C1 segment of cervical spinal cord (tissue), 14 donors: ENCODE measurements at regions not wholly inside any gene's neighbourhood (a gene's known extent, or its start where the extent isn't known, plus 50 kb on each side); places are given as distances from the start of the nearest gene placed in this dataset.
"Not testable (repeated sequence)": the region's sequence is repeated elsewhere in the genome, so short reads cannot be mapped to it uniquely, and the experiment has no call there.

ENCODE experiments used
- DNase-seq, 14 donors: peaks; one replicate each; lab custom pipeline; 2025; lab: John Stamatoyannopoulos, UW

DNA sequence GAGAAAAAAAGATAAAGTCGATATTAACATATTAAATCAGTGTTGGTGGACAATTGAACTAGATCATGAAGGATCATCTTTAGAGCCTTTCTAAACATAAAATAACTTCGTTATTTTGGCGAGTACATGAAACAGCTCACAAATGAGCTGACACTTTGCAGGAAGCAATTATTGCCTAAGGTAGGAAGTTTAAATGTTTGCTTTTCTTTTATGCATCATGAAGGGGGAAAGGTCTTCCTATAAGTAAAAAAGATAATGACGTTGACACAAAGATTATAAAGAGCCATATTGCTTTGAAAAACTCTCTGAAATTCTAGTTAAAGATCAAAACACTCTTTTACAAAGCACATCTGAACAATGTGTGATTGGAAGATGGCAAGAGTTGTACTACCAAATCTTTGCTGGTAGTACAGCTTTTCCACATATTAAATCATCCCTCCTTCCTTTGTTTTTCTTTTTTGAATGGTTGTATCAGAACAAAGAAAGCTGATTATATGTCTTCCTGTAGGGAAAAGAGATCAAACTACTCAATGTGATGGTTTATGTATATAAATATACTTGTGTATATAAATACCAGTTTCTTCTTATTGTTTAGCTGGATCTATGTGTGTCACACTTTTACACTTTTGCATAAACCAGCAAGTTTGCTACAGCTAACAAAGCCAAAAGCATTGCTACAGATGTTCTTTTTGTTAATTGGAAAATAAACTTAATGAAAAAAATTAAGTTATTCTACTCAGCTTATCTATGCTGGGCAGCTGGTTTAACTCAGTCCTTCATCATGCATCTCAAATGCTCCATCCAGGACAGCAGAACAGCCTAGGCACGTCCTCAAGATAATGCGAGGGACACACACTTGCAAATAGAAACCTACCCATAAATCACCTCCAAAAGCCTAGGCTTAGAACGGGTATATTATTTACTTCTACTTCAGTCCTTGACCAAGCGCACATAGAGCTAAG is 850.8 kb upstream of the ROBO1 start:
- no peak for DNase-seq

DNA sequence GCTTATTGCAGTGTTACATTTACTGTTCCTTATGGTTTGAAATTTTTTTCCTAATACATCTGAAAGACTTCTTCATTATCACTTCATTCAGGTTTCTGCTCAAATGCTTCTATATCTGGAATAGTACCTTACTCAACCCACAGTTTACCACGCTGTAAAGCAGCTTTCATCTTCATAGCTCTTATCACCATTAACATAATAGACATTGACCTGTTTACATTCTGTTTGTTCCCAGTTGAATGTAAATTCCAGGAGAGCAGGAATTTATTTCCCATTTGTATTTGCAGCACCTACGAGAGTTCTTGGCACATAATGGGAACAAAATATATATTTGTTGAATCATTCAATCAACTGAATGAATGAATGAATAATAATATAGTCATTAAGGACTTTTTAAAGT is 844.6 kb upstream of the ROBO1 start:
- no peak for DNase-seq

DNA sequence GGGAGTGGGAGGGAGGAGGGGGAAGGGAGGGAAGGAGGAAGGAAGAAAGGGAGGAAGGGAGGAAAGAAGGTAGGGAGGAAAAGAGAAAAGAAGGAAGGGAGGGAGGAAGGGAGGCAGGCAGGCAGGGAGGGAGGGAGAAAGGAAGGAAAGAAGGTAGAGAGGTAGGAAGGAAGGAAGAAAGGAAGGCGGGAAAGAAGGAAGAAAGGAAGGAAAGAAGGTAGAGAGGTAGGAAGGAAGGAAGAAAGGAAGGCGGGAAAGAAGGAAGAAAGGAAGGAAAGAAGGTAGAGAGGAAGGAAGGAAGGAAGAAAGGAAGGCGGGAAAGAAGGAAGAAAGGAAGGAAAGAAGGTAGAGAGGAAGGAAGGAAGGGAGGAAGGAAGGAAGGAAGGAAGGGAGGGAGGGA is 840.3 kb upstream of the ROBO1 start:
- not testable (repeated sequence) for DNase-seq

DNA sequence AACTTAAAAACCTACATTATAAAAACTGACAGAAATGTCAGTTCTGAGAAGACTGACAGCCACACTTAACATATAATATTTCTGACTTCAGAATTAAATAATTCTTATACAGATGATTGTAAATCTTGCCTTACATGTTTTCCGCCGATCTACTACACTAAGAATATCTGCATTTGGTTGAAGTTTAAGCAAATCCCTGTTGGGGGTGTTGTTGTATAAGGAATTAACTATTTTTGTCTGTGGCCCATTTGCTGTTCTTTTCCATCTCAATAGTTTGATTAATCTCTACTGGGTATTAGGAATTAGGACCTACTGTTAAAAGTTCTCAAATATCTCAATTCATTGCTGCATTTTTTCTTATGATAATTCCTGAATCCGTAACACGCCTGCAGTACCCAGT is 838.3 kb upstream of the ROBO1 start:
- DNase-seq, result no peak

DNA sequence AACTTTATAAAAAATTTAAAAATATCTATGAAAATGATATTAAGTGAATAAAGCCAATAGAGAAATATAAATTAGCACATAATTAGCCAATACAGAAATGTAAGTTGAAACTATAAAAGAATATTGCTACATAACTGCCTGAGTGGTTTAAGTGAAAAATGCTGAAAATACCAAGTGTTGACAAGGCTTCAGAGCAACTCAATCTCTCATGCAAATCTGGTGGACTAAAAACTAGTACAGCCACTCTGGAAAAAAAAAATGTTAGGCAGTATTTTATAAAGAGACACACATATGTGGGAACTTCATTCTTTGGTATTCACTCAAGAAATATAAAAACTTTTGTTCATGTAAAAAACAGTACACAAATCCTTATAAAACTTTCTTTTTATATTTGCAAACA is 833.7 kb upstream of the ROBO1 start:
- DNase-seq, result no peak

DNA sequence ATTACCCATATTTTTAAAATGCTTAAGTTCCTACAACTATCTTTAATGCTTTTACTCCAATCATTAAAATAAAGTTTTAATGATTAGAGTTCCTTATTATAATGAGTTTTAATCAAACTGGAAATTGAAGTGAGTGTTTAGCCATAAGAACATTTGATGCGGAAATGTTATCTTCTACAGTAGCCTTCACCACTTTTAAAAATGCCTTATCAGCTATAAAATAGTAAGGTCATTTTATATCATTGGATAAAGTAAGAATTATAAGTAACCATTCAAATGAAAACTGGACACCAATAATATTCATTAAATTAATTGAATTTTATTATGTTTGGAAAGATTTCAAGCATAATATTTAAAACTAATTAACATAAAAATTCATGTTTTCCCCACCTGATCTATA is 825.0 kb upstream of the ROBO1 start:
- no peak for DNase-seq

DNA sequence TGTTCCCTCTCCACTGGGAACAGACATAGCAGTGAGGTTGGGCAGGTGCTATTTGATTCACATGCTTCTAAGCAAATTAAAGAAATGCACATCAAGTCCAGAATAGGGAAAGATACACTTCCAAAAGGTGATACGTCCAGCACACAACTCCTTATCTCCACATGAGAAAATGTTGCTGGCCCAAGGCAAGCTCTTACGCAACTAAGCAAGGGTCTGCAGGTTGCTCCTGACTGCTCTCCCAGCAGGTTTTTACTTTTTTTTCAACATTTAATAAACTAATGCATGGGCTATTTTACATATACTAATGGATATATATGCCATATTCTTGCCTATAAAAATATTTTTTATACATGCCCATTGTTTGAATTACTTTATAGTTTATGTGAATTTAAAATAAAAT is 818.5 kb upstream of the ROBO1 start:
- no peak for DNase-seq

DNA sequence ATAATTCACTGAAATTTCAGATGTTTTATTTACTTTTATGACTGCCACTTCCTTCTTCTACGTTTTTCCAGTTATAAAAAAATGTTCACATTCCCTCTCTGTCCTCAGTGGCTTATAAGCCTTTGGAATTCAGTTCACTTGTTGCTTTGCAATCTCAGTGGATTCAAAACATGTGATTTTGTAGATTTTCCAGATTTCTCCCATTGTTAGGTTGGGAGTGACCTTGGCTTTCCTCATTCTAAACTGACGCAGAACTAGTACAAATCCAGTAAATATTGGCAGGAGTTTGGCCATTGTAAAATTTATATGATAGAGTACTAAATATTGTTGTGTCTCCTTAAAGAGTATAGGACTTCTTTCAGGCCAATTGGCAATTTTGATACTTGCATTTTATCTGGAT is 812.3 kb upstream of the ROBO1 start:
- no peak for DNase-seq

DNA sequence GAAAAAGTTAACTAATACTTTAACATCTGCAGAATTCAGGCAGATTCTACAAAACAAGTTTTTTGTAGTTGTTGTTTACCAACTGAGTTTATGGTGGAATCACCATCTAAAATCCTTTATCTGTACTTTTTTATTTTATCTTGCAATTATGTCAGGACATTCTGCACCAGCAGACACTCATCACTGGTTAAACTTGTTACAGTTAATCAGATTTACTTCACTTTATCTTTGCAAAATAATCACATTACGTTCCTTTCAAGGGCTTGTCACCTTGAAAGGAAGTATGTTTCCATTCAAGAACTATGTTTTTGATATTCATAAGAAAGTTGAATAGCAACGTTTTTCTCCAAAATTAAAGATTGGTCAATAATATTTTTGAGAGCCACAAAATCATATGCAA is 796.6 kb upstream of the ROBO1 start:
- no peak for DNase-seq

DNA sequence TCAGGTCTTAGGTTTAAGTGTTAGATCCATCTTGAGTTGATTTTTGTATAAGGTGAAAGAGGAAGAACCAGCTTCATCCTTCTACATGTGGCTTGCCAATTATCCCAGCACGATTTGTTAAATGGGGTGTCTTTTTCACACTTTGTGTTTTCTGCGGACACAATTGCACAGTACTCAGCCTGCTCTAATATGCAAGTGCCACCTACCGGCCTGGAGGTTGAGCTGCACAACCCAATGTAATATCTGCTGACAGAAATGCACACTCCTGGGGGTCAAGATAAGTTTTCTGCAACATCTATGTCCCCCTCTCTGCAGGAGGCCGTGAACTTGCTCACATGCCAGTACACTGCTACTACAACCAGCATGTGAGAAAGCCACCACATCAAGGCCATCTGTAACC is 791.9 kb upstream of the ROBO1 start:
- no peak for DNase-seq

DNA sequence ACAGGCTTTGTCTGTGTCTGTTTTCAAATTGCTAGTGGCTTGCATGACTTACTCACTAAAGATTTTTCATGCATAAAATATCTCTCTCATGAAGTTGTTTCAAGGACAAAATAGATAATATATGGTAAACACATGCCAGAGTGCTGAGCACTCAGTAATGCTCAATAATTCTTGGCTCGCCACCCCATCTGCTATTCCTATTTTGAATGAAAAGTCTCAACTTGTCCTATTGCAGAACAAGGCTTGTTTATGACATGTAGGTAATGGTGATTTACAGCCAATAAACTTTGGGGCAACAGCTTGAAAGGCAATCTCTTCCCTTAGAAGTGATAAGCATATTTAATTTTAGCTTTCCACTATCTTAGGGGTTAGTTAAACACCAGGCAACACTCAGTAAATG is 789.0 kb upstream of the ROBO1 start:
- DNase-seq, result no peak

DNA sequence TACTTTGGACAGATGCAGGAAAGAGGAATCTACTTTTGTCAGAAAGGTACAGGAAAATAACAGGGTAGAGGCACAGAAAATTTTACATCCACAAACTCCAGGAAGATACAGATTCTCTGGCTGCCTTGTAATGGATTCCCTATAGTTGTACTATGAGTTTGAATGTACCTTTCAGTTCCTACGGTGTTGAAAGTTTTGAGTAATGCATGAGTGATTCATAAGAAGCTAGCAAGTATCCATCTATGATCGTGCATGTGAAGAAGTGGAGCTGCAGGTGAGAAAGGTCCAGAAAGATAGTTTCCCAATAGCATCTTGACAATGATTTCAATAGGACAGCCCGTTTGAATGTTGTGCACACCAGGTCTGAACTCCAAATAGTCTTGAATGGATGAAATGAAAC is 786.5 kb upstream of the ROBO1 start:
- no peak for DNase-seq

DNA sequence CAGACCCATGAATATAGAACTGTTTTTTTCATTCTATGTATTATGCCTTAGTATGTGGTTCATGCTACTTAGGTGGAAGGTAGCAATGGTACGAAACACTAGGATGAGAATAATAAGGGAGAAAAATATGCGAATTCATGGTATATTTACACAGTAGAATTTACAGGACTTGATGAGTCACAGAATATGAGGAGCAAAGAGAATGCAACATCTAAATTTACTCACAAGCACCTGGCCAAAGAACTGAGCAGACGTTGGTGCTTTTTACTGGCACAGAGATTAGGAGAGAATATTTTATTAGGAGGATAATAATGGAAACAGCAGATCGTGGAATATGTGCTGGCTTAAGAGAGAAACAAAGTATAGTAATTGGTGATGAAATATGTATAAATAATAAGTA is 785.4 kb upstream of the ROBO1 start:
- DNase-seq, result no peak

DNA sequence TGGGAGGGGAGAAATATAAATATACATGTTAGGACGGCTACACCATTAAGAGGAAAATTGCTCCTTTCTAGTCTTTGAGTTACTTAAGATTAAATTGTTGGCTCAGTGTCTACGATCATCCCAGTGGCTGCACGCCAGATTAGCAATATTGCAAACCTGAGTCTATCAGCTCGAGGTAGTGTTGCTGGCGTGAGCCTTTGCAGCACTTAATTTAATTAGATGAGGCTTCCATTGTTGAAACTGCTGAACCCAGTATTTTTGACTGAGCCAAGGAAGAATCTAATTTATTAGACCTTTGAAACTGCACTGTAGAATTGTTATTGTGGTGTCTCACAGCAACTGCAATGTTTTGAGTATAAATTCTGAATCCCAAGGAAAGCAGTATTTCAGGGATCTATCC is 782.4 kb upstream of the ROBO1 start:
- DNase-seq, result no peak

DNA sequence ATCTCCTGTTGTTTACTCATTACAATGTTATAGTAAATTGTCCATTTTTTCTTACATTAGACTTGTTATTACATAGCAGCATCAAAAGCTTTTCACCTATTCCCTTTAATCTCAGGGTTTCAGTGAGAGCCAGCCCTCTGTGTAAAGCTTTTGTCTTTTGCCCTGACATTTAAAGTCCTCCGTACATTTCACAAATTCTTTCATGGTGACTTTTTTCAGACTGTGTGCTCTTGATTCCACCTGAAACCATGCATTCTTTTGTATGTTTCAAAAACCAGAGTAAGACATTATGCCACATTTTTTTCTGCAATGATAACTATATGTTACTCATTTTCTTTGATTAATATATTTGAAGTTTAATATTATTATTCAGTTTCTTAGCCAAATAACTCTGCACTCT is 781.4 kb upstream of the ROBO1 start:
- DNase-seq, result no peak

DNA sequence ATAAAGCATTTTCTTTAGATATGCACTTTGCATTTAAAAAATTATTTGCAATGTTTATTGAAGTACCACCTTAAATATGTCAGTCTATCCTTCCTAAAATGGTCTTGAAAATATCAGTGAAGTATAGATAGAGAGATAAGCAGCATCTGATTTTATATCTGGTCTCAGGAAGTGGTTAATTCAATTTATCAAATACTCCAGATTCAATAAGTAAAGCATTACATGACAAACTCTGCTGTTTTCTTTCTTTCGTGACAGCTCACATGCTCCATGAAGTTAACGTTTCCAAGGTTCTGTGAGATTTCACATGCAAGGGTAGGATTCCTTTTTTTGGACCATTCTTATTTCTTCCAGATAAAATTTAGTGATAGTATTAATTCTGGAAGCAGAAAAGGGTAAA is 775.4 kb upstream of the ROBO1 start:
- DNase-seq, result no peak

DNA sequence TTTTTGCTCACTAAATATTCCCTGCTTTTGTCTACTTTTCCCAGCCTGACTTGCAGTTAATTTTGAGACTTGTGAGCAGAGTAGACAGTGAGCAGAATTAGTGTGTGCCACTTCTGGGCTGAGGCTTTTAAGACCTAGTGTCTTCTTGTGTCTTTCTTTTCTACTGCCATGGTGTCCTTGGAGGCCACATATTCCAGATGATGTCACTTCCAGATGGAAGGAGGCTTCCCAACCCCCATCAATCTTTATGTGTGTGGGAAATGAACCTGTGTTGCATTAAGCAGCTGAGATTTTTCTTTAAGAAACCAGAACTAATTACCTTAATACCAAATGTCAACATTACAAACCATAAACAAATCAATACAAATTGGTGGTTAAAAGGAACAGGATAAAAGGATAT is 774.7 kb upstream of the ROBO1 start:
- DNase-seq, result no peak

DNA sequence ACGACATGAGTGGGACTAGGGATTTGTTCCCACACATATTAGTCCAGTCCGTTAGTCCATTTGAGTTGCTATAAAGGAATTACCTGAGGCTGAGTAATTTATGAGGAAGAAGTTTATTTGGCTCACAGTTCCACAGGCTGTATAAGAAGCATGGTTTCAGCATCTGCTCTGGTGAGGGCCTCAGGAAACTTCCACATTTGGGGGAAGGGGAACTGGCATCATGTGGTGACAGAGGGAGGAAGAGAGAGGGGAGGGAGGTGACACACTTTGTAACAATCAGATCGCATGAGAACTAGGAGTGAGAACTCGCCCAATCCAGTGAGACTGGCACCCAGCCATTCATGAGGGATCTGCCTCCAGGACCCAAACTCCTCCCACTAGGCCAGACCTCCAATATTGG is 769.9 kb upstream of the ROBO1 start:
- DNase-seq, result no peak

DNA sequence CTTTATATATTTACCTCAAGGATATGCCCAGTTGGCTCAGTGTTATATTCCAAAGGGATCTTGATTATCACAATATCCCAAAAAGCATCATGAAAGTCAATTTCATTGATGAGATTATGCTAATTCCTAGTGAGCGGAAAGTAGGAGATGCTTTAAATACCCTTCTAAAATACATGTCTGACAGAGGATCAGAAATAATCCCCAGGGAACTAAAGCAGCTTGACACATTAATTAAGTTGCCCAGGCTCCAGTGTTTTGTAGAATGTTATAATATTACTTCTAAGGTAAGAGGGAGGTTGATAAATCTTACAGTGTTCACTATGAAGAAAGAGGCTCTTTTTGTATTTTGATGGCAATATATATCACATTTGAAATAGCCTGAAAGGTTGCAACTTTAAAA is 767.5 kb upstream of the ROBO1 start:
- no peak for DNase-seq

DNA sequence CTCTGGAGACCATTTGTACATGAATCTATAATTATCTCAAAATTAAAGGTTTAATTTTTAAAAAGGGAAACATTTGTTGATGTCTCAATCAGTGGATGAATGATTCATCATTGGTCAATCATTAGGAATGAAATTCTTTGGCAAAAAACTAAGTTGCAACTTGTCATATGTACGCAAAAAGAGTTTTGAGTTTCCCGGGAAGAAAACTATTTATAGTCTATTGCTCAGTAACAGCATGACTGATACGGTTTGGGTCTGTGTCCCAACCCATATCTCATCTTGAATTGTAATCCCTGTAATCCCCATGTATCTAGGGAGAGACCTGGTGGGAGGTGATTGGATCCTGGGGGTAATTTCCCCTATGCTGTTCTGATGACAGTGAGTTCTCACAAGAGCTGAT is 765.8 kb upstream of the ROBO1 start:
- no peak for DNase-seq

DNA sequence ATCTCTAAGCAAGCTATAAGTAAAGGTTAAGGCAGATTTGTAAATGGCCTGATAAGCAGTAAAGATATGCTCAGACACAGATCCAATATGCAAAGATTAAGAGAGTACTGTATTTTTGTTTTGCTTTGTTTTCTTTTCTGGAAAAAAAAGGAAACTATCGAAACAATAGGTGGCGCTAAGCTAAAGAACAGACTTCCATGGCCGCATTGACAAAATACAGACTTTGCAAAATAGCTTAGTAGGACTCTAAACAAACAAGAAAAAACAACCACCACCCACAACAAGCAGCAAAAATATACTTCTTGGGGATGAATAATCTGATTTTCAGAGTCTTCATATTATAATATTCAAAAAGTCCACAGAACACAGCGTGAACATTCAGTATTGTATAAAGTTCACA is 758.4 kb upstream of the ROBO1 start:
- no peak for DNase-seq

DNA sequence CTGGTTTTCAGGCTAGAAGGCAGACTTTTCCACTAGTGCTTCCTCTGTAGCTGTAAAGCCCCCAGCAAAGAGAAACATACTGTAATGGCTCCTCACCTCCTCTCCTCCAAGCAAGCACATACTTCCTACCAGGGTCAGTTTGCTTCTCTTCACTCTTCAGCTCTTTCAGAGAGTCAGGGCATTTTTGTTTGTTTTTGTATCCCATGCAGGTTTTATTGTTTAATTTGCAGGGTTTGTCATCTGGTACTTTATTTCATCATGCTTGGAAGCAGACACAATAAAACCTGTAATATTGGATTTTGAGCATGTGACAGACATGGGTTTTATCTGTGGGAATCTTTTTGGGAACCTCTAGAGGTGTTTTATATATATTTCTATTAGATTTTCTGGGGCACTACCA is 753.3 kb upstream of the ROBO1 start:
- no peak for DNase-seq

DNA sequence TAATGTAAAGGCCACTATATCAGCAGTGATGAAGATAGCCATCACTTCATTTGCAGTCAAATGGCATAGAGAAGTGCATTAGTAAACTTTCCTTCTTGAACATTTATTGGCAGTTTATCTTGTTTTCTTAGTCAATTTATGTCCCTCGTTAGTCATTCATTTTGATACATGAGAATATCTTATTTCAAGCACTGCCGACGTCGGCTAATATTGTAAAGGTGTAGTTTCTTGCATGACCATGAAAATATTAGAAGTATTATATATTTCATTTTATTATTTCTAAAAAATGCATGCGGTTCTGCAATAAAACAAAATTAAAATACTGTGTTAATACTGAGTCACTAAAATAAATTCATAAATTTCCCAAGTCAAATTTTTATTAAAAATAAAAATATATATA is 751.6 kb upstream of the ROBO1 start:
- DNase-seq, result no peak

DNA sequence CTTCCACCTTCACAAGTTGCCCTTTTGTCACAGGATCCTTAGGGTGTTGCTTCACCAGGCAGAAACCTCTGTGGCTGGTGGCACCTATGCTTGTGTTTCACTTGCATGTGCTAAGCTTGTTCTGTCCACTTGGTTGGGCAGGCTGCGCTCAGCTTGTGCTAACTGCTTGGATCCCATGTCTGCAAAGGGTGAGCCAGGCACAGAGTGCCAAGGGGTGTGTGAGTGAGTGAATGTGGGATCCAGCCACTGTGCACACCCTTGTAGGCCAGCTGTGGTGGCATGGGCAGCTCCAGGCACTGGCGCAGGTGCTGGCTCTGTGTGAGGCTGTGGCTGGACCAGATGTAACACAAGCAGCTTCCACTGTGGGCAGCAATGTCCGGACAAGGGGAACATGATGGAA is 728.7 kb upstream of the ROBO1 start:
- DNase-seq, result no peak
